ES-I3 (cell line): ENCODE measurements at regions not wholly inside any gene's neighbourhood (a gene's known extent, or its start where the extent isn't known, plus 50 kb on each side); places are given as distances from the start of the nearest gene placed in this dataset.

ENCODE experiments used
- H3K36me3 ChIP-seq: 2 replicates; pipeline ENCODE4 v1.6.1; 2013; ENCODE audit warnings: mild to moderate bottlenecking, low read length, control low read depth, moderate library complexity; ENCODE audit not compliant: insufficient read depth
- H3K4me1 ChIP-seq: 2 replicates; pipeline ENCODE4 v1.6.1; 2013; ENCODE audit warnings: mild to moderate bottlenecking, control low read depth, low read length; ENCODE audit not compliant: insufficient read depth
- H3K9ac ChIP-seq: 2 replicates; pipeline ENCODE4 v1.6.1; 2013; ENCODE audit warnings: low read depth, mild to moderate bottlenecking, low read length, moderate library complexity
- H3K9me3 ChIP-seq: 2 replicates; pipeline ENCODE4 v1.6.1; 2013; ENCODE audit warnings: mild to moderate bottlenecking, low read length, moderate library complexity; ENCODE audit not compliant: control insufficient read depth, insufficient read depth

GRCh38 chr10:78541481-78542140 is 507.9 kb downstream of the RPS24 start:
- H3K9me3 ChIP-seq: no peaks in the 10 kb centered on the region
- no peaks in the 10 kb centered on the region for H3K4me1 ChIP-seq
- H3K36me3 ChIP-seq: no peaks in the 10 kb centered on the region
- no peak overlapping the region; the same call in 1 of the 2 replicates for H3K9ac ChIP-seq

DNA sequence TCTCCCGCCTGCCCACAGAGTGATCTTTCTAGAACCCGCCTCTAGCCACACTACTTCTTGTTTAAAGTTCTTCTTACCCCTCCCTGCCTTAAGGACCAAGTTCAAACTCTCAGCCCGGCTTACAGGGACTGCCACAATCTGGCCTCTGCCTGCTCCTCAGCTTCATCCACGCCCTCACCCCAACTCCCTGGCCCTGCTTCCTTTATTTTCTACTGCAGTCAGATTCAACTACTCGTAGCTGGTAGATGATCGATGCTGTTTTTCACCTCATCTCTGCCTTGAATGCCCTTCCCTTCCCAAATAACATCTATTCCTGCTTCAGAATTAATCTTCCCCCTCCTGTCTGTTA is 508.5 kb downstream of the RPS24 start:
- no peaks in the 10 kb centered on the region for H3K9me3 ChIP-seq
- H3K4me1 ChIP-seq: no peaks in the 10 kb centered on the region
- no peak overlapping the region for H3K9ac ChIP-seq
- H3K36me3 ChIP-seq: no peaks in the 10 kb centered on the region

- Histone ChIP-seq H3K9ac (no peak overlapping the region), H3K9me3 (no peaks in the 10 kb centered on the region), H3K36me3 (no peaks in the 10 kb centered on the region), H3K4me1 (no peaks in the 10 kb centered on the region)
These were observed 508.9 kb downstream of the RPS24 start for GRCh38 chr10:78542521-78542920.

DNA sequence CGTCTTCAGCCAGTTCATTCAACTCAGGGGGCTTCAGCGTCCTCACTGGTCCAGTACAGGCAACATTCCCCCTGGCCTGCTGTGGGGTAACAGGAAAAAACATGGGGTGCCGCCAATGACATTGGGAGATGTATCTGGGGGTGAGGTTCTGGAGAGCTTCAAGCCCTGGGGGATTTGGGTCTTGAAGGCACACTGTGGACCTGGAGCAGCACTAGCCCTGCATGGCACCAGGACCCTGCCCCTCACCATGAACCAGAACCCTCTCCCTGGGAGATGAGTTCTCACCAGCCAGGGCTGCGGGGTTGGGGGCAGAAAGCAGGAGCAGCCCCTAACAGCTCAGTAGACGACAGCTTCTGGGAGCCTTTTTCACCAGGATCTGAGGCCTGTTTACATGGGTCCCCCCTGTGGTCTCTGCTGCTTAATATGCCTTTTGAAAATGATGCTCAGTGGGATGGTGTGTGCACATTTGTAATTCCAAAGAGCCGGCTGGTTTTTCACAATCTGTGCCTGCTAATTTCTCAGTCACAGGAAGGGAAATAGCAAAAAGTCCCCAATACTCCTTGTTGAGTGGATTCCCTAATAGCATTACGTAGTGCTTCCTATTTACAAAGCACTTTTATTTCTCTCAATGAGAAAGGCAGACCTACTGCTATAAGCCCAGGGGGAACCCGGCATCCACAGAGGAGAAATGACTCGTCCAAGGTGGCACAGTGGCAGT is 509.5 kb downstream of the RPS24 start:
- Histone ChIP-seq H3K4me1 (no peaks in the 10 kb centered on the region), H3K9me3 (no peaks in the 10 kb centered on the region), H3K36me3 (no peaks in the 10 kb centered on the region), H3K9ac (no peak overlapping the region)

DNA sequence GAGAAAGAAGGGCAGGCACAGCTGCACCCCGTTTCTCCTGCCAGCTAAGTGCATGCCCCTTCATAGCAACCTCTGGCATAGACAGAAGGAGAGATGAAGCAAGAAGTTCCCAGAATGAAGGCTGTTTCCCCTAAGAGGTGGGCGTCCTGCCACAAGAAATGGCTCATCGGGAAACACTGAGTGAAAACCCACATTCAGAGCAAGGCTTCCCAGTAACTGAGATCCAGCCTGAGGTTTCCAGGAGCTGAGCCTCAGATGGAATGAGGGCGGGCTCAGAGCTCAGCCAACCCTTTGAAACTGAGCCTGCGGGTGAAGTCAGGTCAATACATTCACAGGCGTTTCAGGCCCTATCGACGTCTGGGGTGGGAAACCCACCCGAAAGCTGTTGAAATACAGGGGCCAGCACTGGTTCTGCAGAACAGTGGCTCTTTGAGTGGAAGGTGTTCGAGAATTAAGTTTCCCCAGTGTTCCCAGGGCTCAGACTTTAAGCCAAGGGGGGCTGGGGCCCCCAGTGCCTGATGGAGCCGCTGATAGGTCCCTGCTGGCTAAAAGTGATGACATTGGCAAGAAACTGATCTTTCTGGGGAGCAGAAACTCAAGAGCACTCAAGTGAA is 510.2 kb downstream of the RPS24 start:
- Histone ChIP-seq H3K4me1 (no peaks in the 10 kb centered on the region), H3K9me3 (no peaks in the 10 kb centered on the region), H3K36me3 (no peaks in the 10 kb centered on the region), H3K9ac (no peak overlapping the region)

GRCh38 chr10:78544423-78545090 is 510.9 kb downstream of the RPS24 start:
- H3K9me3 ChIP-seq: no peaks in the 10 kb centered on the region
- H3K36me3 ChIP-seq: no peaks in the 10 kb centered on the region
- no peak overlapping the region for H3K9ac ChIP-seq
- H3K4me1 ChIP-seq: no peaks in the 10 kb centered on the region

- Histone ChIP-seq H3K36me3 (no peaks in the 10 kb centered on the region), H3K4me1 (peaks cover 7% of the 10 kb centered on the region), H3K9me3 (no peaks in the 10 kb centered on the region), H3K9ac (no peak overlapping the region)
These were observed 512.1 kb downstream of the RPS24 start for GRCh38 chr10:78545756-78546155.

DNA sequence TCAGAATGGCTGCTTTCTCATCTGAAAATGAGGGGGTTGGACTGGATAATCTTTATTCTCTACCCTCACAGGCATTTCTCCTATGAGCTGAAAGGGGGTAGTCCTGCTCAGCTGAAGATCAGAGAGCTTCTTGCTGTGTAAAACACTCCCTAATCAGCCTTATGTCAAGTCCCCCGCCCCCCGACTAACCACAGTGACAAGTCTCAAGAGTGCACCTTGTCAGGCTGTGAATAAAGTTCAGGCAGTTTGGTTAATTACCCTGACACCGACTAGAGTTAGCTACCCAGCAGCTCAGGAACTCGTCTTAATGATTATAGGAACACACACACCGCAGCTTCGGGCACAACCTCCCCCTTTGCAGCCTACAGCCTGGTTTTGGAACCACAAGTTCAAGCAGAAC is 513.7 kb downstream of the RPS24 start:
- Histone ChIP-seq H3K4me1 (peaks cover 20% of the 10 kb centered on the region), H3K9me3 (no peaks in the 10 kb centered on the region), H3K36me3 (no peaks in the 10 kb centered on the region), H3K9ac (no peak overlapping the region)

DNA sequence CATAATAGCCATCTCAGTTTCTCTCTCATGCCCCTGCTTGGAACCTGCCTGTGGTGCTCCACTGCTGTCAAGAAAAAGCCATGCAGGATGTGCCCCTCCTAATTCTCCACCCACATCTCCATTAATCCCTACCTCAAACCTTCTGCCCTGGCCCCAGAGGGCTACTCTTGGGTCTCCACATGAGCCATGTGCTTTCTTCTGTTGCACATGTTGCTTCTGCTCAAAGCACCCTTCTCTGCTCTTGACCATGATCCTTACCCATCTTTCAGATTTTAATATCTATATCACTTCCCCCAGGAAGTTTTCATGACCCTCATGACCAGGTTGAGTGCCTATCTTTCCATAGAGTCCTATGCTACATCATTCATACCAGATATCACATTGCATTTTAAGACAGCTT is 514.2 kb downstream of the RPS24 start:
- H3K9me3 ChIP-seq: no peaks in the 10 kb centered on the region
- no peak overlapping the region for H3K9ac ChIP-seq
- no peaks in the 10 kb centered on the region for H3K36me3 ChIP-seq
- peaks cover 25% of the 10 kb centered on the region for H3K4me1 ChIP-seq

DNA sequence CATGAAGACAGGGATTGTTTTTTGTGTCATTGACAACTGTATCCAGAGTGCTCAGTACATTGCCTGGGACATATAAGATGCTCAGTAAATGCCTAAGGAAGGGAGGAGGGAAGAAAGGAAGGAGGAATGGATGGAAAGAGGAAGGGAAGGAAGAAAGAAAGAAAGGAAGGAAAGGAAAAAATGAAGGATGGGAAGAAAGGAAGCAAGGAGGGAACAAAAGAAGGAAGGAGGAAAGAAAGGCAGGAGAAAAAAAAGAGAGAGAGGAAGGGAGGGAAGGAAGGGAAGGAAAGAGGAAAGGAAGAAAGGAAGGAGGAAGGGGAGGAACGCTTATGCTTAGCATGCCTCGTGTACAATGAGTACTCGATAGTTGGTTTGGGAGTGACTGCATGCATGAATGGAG is 514.7 kb downstream of the RPS24 start:
- no peaks in the 10 kb centered on the region for H3K9me3 ChIP-seq
- H3K4me1 ChIP-seq: peaks cover 25% of the 10 kb centered on the region
- H3K36me3 ChIP-seq: no peaks in the 10 kb centered on the region
- H3K9ac ChIP-seq: no peak overlapping the region

- H3K9ac ChIP-seq: no peak overlapping the region
These were observed 515.7 kb downstream of the RPS24 start for GRCh38 chr10:78549140-78549935.

GRCh38 chr10:78550090-78550489 is 516.4 kb downstream of the RPS24 start:
- Histone ChIP-seq H3K9ac (no peak overlapping the region), H3K4me1 (peaks cover 25% of the 10 kb centered on the region), H3K9me3 (no peaks in the 10 kb centered on the region), H3K36me3 (no peaks in the 10 kb centered on the region)

More at GRCh38 chr10:78549140-78549935, 515.7 kb downstream of the RPS24 start:
- peaks cover 25% of the 10 kb centered on the region for H3K4me1 ChIP-seq
- H3K9me3 ChIP-seq: no peaks in the 10 kb centered on the region
- H3K36me3 ChIP-seq: no peaks in the 10 kb centered on the region

DNA sequence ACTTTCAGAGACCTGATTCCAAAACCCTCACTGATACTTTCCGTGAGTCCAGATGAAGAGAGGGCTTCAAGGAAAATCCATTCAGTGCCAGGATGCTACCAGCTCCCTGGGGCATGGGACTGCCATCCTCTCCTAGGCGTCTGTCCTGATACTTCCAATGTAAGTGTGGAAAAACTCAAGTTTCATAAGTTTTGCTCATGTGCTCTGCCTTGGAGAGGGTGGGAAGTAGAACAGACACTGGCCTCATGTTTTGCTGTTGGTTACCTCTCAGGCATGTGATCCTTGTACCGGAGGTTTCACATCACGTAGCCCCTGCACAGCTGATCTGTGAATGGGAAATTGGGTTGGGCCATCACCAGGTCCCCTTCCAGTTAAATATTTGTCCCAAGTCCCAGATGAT is 517.1 kb downstream of the RPS24 start:
- no peaks in the 10 kb centered on the region for H3K36me3 ChIP-seq
- H3K9ac ChIP-seq: no peak overlapping the region
- peaks cover 25% of the 10 kb centered on the region for H3K4me1 ChIP-seq
- H3K9me3 ChIP-seq: no peaks in the 10 kb centered on the region
